GDM1 (cell line): ENCODE measurements at regions not wholly inside any gene's neighbourhood (a gene's known extent, or its start where the extent isn't known, plus 50 kb on each side); places are given as distances from the start of the nearest gene placed in this dataset.
"Not testable (repeated sequence)": the region's sequence is repeated elsewhere in the genome, so short reads cannot be mapped to it uniquely, and the experiment has no call there.

Experiments
- DNase-seq: peaks from one replicate; lab custom pipeline; 2025; lab: John Stamatoyannopoulos, UW

DNA sequence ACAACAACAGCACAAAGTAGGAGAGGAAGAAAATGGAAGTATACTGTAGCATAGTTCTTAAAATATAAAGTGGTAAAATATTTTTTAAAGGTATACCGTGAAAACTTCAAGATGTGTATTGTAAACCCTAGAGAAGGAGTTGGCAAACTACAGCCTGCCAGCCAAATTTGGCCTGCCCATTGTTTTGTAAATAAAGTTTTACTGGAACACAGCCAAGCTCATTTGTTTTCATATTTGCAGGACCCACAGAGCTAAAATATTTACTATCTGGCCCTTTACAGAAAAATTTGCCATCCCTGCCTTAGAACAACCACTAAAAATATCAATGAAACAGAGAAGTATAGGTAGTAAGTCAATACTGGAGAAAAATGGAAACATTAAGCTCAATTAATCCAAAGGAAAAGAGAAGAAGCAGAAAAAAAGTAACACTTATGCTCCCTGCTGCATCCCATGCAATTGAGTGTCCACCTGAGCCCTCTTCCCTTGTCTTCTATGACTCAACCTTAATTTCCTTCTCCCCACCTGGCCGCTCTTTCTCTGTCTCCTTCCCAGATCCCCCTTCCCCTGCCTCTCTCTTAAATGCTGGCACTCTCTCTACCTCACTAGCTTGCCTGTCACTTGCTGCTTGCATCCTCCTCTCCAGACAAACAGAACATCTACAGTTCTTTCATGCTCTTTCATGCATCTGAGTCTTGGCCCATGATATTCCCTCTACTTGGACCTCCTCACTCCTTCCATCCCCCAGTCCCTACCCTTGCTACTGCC is 50.6 kb upstream of the FER start:
- no peak for DNase-seq

- no peak for DNase-seq
Observed at GRCh38 chr5:108696407-108696806, 51.3 kb upstream of the FER start.

DNA sequence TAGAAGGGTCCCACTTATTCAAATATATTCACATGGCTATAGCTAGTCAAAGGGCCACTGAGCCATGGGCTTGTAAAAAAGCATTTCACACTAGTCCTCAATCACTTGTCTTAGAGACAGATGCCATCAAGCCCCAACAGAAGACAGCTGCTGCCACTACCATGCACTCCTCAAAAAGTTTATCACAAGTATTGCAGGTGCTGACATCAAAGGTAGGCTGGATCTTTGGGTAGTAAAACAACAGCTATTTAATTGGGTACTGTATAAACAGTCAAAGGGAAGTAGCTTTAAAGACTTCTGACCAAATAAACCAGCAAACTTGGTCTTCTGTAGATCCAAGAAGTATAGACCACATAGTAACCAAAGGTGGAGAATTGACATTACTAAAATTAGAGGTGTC is 59.2 kb upstream of the FER start:
- no peak for DNase-seq

DNA sequence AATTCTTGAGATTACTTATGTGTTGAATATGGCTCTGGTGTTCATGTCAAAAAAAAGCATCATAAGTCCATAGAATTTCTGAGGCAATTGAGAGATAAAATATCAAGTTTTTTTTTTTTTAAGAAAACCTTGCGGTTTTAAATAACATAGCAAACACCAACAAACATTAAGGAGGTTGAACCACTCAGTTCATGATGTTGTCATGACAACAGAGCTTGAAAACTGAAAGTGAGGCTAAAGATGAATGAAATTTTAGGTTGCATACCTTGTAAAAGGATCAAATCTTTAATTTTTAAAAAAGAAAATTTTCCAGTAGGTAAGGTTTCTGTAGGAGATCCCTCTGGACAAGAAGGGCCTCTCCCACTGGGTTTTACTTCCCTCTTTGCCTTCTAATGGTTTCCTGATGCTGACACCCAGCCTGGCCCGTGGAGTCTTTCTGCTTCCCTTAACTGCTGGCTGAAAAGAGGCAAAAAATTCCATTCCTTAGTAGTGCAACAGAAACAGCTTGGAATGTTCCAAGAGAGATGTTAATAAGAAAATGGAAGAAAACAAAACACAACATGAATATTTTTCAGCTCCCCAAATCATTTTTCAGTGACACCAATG is 60.0 kb upstream of the FER start:
- no peak for DNase-seq

GRCh38 chr5:108686676-108687075 is 61.0 kb upstream of the FER start:
- DNase-seq, result no peak

DNA sequence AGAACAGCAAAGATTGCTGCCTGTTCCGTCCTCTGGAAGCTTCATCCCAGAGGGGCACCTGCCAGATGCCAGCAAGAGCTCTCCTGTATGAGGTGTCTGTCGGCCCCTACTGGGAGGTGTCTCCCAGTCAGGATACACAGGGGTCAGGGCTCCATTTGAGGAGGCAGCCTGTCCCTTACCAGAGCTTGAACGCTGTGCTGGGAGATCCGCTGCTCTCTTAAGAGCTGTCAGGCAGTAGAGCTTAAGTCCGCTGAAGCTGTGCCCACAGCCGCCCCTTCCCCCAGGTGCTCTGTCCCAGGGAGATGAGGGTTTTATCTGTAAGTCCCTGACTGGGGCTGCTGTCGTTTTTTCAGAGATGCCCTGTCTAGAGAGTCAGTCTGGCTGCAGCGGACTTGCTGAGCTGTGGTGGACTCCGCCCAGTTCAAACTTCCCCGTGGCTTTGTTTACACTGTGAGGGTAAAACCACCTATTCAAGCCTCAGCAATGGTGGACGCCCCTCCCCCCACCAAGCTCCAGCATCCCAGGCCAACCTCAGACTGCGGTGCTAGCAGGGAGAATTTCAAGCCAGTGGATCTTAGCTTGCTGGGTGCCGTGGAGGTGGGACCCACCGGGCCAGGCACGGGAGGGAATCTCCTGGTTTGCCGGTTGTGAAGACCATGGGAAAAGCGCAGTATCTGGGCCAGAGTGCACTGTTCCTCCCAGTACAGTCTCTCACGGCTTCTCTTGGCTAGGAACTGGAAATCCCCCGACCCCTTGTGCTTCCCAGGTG is 62.1 kb upstream of the FER start:
- DNase-seq, result not testable (repeated sequence)

- DNase-seq, result peak; percentile 56
Observed at GRCh38 chr5:108681079-108681921, 66.4 kb upstream of the FER start.

- DNase-seq, result no peak
Observed at GRCh38 chr5:108678091-108678490, 69.6 kb upstream of the FER start.

DNA sequence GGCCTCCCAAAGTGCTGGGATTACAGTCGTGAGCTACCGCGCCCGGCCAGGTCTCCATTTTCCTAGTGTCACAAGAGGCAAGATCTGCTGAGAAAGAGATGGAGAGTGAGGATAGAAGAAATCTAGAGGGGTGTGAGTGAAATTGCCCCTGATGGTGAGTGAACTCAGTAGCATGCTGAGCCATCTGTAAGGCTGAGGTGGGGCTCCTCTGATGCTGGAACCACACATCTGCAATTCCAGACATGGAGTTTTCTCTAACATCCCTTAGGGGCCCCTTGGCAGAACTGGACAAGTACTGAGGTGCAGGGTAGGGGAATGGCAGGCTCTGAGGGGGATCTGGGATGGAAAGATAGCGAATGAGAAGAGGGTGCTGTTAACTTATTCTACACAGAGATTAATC is 72.0 kb upstream of the FER start:
- DNase-seq, result no peak

DNA sequence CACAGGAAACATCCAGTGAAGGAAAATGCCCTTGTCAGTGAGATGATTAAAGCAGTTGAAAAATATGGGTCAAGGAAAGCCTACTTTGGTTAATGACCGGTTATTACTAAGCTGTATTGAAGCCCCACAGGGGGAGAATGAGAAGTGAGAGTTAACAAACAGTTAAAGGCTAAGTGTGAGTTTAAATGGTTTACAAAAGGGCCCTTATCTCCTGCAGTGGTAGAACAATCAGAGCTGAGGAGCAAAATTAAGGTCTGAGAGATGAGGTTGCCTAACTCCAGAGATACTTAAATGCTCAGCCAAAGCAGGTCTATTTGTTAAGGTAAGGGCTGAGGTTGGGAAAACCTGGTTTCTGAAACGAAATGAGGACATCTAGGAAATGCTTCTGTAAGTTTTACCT is 75.1 kb upstream of the FER start:
- no peak for DNase-seq

DNA sequence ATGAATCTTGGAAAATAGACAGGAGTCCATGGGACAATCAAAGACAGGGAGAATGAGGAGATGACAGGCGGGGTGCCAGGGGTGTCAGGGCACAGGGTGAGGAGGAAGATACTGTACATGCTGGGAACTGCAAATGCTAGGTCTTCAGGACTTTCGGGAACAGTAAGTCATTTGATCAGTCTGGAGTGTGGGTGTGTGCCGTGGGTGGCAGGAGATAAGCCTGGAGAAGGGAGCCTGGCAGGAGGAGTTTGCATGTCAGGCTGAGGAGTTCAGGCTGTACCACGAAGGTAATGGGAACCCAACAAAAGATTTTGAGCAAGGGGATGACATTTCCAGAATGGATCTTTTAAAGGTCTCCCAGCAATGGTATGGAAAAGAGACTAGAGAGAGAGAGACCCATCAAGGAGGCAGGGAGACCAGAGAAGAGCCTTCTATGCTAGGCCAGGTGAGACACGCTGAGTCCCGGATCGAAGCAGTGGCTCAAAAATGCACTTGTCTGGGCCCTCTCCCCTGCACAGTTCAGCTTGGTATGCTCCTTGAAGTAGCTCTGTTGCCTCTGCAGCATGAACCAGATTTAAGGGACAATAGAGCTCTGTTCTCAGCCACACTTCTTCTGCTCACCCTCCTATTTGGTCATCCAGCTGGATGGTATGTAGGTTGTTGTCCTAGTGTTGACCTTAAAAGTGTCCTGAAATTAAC is 77.0 kb upstream of the FER start:
- DNase-seq, result no peak

DNA sequence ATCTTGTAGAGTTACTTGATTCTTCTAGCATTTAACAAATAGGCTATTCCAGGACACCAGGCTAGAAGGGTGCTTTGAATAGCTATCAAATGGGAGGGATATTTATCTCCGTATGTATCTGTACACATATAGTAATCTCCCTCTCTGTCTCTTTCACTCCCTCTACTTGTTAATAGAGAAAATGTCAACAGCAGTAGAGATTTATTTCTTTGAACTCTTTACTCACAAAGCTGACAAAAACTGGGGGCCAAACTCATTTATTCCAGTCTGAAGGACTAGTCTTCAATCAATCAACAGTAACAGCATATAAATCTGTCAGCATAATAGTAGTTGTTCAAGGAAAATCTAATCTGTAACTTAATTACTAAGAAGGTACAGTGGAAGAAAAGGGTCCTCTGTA is 78.2 kb upstream of the FER start:
- DNase-seq, result no peak

- DNase-seq, result no peak
Observed at GRCh38 chr5:108661590-108662219, 86.0 kb upstream of the FER start.

DNA sequence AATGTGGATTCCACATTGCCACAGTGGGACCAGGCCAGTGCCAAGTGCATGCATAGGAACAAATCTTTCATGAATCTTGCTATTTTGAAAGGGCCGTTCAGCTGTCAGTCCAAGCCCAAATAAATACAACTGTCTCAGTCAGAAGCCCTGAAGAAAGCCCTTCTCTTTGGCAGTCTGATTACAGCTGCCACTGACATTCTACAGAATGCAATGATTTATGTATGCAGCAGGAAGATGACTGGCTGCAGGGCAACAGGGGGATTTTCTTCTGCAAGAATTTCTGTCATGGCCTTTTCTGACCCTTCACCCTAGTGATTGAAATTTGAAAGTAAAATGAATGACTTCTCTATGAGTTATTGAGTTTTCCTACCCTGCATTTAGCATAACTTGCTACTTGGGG is 86.7 kb upstream of the FER start:
- DNase-seq, result no peak

DNA sequence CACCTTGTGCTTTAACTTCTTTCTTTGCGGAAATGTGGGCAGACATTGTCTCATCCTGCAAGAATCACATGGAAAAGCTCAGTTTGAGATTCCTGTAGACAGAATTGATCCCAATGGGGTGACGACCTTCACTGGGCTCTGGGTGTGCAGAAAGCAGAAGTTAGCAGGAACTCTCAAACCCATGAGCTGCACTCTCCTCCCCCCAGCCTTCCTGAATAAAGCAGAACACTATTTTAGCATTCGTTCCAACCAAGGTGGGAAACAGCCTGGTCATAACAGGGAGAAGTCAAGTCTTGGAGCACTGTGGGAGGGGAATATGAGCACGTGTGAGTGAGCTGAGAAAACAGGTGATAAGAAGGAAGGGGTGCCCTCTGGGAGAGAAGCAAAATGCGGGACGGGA is 87.4 kb upstream of the FER start:
- peak; percentile 60 for DNase-seq

DNA sequence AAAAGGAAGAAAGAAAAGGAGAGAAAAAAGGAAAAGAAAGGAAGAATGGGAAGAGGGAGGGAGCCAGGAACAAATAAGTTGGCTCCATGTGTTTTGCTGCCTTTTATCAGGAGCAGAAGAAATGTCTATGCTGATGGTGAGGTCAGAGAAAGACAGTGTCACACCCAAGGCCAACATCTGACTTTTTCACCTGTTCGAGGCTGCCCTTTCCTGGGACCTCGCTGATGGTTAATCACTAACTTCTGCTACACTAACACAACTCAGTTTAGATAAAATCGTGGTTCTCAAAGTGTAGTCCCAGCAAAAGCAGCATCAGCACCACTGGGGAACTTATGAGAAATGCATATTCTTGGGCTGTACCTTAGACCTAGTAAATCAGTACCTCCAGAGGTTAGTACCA is 88.2 kb upstream of the FER start:
- DNase-seq, result no peak

DNA sequence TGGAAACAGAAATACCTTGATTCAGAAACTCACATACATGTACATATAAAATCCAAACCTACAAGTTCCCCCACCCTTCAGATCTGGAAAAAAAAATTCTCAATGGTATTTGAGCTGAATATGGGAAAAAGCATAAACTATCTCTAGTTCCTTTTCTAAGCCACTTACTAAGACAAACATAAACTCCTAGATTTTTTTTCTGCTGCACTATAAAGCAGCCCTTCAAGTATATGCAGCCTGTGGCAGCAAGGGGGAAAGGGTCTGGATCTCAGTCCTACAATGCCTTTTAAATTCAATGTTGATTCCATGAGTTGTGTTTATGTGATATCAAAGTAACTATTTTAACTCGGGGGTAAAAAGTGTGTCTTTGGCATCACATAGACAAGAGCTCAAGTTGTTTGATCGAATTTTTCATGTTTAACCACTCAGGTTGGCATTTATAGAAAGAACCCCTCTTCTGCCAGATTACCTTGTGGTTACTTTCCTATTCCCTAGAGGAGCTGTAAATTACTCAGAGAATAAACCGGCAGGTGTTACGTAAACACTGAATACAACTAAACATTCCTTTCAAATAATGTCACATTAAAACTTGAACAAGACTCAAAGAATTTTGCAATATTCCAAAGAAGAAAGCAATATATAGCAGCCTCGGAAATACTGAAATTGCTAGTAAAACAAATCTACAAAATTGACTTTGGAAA is 91.8 kb upstream of the FER start:
- DNase-seq, result no peak

GRCh38 chr5:108654051-108654450 is 93.6 kb upstream of the FER start:
- no peak for DNase-seq

- no peak for DNase-seq
Observed at GRCh38 chr5:108653201-108653600, 94.5 kb upstream of the FER start.

DNA sequence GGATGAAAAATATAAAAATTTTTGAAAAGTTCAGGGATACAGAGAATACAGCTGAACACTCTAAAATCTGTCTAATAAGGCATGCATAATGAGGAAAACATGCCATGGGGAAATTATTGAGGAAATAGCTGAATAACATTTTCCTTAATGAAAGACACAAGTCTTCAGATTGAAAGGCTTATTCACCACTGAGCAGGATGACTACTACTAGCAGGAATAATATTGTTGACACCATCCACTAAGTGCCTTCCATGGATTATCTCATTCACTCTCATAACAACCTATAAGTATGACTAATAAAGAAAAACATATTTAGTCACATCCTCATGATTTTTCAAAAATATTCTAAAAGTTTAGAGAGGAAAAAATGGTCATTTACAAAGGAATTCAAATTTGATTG is 96.7 kb upstream of the FER start:
- no peak for DNase-seq

DNA sequence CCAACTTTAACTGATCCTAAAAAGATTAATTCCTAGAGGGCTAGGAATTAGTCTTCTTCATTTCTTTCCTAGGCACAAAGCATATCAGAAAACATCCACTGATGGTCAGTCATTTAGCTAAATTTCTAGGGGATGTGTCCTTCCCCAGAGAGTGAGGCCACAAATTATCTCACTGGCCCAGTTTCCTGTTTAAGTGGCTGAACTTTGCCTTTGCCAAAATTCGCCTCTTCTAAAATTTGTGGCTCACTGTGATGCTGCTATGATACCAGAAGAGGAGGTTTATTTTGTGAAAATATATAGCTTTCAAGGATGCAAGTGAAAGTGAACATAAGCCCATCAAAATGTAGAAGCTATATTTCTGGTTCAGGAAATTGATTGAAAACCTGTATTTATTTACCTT is 98.1 kb upstream of the FER start:
- no peak for DNase-seq
